IPS-18a (cell line): ENCODE measurements at regions not wholly inside any gene's neighbourhood (a gene's known extent, or its start where the extent isn't known, plus 50 kb on each side); places are given as distances from the start of the nearest gene placed in this dataset.

Source experiments
- H3K27ac ChIP-seq: one replicate; pipeline ENCODE4 v1.5.1; 2013; ENCODE audit warnings: low read length
- H3K27me3 ChIP-seq: one replicate; pipeline ENCODE4 v1.6.1; 2013; ENCODE audit warnings: mild to moderate bottlenecking, low read length; ENCODE audit not compliant: control insufficient read depth, insufficient read depth
- H3K36me3 ChIP-seq: one replicate; pipeline ENCODE4 v1.6.1; 2013; ENCODE audit warnings: low read depth, low read length; ENCODE audit not compliant: control insufficient read depth
- H3K4me1 ChIP-seq: one replicate; pipeline ENCODE4 v1.6.1; 2013; ENCODE audit warnings: low read depth, low read length; ENCODE audit not compliant: control insufficient read depth
- H3K4me3 ChIP-seq: one replicate; pipeline ENCODE4 v1.5.1; 2013; ENCODE audit warnings: low read length
- H3K9ac ChIP-seq: one replicate; pipeline ENCODE4 v1.6.1; 2013; ENCODE audit warnings: mild to moderate bottlenecking, low read length, moderate library complexity
- H3K9me3 ChIP-seq: one replicate; pipeline ENCODE4 v1.6.1; 2013; ENCODE audit warnings: low read depth, low read length; ENCODE audit not compliant: control insufficient read depth

GRCh38 chr3:67998281-67998680, 343.9 kb upstream of the SUCLG2 start:
- Histone ChIP-seq H3K27me3 (no peaks in the 10 kb centered on the region), H3K4me1 (peaks cover 4% of the 10 kb centered on the region), H3K36me3 (no peaks in the 10 kb centered on the region), H3K9me3 (no peaks in the 10 kb centered on the region), H3K9ac (no peak overlapping the region), H3K27ac (no peak overlapping the region), H3K4me3 (no peak overlapping the region)

- Histone ChIP-seq H3K27ac (no peak overlapping the region), H3K9ac (no peak overlapping the region), H3K4me1 (peaks cover 4% of the 10 kb centered on the region), H3K36me3 (no peaks in the 10 kb centered on the region), H3K4me3 (no peak overlapping the region), H3K27me3 (no peaks in the 10 kb centered on the region), H3K9me3 (no peaks in the 10 kb centered on the region)
These were observed 340.8 kb upstream of the SUCLG2 start for GRCh38 chr3:67995206-67995605.

GRCh38 chr3:67986706-67987105, 332.3 kb upstream of the SUCLG2 start:
- Histone ChIP-seq H3K36me3 (no peaks in the 10 kb centered on the region), H3K9ac (no peak overlapping the region), H3K27ac (no peak overlapping the region), H3K27me3 (no peaks in the 10 kb centered on the region), H3K9me3 (no peaks in the 10 kb centered on the region), H3K4me3 (no peak overlapping the region), H3K4me1 (no peaks in the 10 kb centered on the region)

GRCh38 chr3:67983166-67983565, 328.8 kb upstream of the SUCLG2 start:
- H3K36me3 ChIP-seq: no peaks in the 10 kb centered on the region
- H3K4me3 ChIP-seq: no peak overlapping the region
- H3K27ac ChIP-seq: no peak overlapping the region
- no peaks in the 10 kb centered on the region for H3K4me1 ChIP-seq
- H3K9ac ChIP-seq: no peak overlapping the region
- H3K27me3 ChIP-seq: no peaks in the 10 kb centered on the region
- H3K9me3 ChIP-seq: no peaks in the 10 kb centered on the region

- no peaks in the 10 kb centered on the region for H3K36me3 ChIP-seq
- H3K4me1 ChIP-seq: no peaks in the 10 kb centered on the region
- H3K27ac ChIP-seq: no peak overlapping the region
- H3K27me3 ChIP-seq: no peaks in the 10 kb centered on the region
- no peaks in the 10 kb centered on the region for H3K9me3 ChIP-seq
- no peak overlapping the region for H3K9ac ChIP-seq
- H3K4me3 ChIP-seq: no peak overlapping the region
These were observed 326.7 kb upstream of the SUCLG2 start for GRCh38 chr3:67981077-67981476.

GRCh38 chr3:67979342-67979741, 324.9 kb upstream of the SUCLG2 start:
- Histone ChIP-seq H3K36me3 (no peaks in the 10 kb centered on the region), H3K9ac (no peak overlapping the region), H3K27ac (no peak overlapping the region), H3K4me3 (no peak overlapping the region), H3K27me3 (no peaks in the 10 kb centered on the region), H3K9me3 (no peaks in the 10 kb centered on the region), H3K4me1 (no peaks in the 10 kb centered on the region)

- no peak overlapping the region for H3K4me3 ChIP-seq
- H3K27me3 ChIP-seq: no peaks in the 10 kb centered on the region
- H3K9me3 ChIP-seq: no peaks in the 10 kb centered on the region
- H3K27ac ChIP-seq: no peak overlapping the region
- H3K36me3 ChIP-seq: no peaks in the 10 kb centered on the region
- H3K9ac ChIP-seq: no peak overlapping the region
- H3K4me1 ChIP-seq: no peaks in the 10 kb centered on the region
These were observed 323.4 kb upstream of the SUCLG2 start for GRCh38 chr3:67977762-67978161.

GRCh38 chr3:67976663-67977062, 322.3 kb upstream of the SUCLG2 start:
- no peaks in the 10 kb centered on the region for H3K27me3 ChIP-seq
- H3K4me3 ChIP-seq: no peak overlapping the region
- H3K9me3 ChIP-seq: no peaks in the 10 kb centered on the region
- no peaks in the 10 kb centered on the region for H3K4me1 ChIP-seq
- no peaks in the 10 kb centered on the region for H3K36me3 ChIP-seq
- no peak overlapping the region for H3K9ac ChIP-seq
- no peak overlapping the region for H3K27ac ChIP-seq

- Histone ChIP-seq H3K27ac (no peak overlapping the region), H3K27me3 (no peaks in the 10 kb centered on the region), H3K4me1 (no peaks in the 10 kb centered on the region), H3K4me3 (no peak overlapping the region), H3K36me3 (no peaks in the 10 kb centered on the region), H3K9me3 (no peaks in the 10 kb centered on the region), H3K9ac (no peak overlapping the region)
These were observed 310.2 kb upstream of the SUCLG2 start for GRCh38 chr3:67964596-67964995.

- no peaks in the 10 kb centered on the region for H3K4me1 ChIP-seq
- H3K9ac ChIP-seq: no peak overlapping the region
- H3K36me3 ChIP-seq: no peaks in the 10 kb centered on the region
- no peak overlapping the region for H3K4me3 ChIP-seq
- no peaks in the 10 kb centered on the region for H3K27me3 ChIP-seq
- no peak overlapping the region for H3K27ac ChIP-seq
- no peaks in the 10 kb centered on the region for H3K9me3 ChIP-seq
These were observed 302.9 kb upstream of the SUCLG2 start for GRCh38 chr3:67957268-67957667.

GRCh38 chr3:67947808-67948508, 293.5 kb upstream of the SUCLG2 start:
- no peaks in the 10 kb centered on the region for H3K36me3 ChIP-seq
- peaks cover 11% of the 10 kb centered on the region for H3K4me1 ChIP-seq
- H3K9me3 ChIP-seq: no peaks in the 10 kb centered on the region
- H3K27ac ChIP-seq: no peak overlapping the region
- no peak overlapping the region for H3K9ac ChIP-seq
- no peak overlapping the region for H3K4me3 ChIP-seq
- H3K27me3 ChIP-seq: no peaks in the 10 kb centered on the region

- no peak overlapping the region for H3K9ac ChIP-seq
- H3K4me3 ChIP-seq: no peak overlapping the region
- no peak overlapping the region for H3K27ac ChIP-seq
- H3K36me3 ChIP-seq: no peaks in the 10 kb centered on the region
- peaks cover 11% of the 10 kb centered on the region for H3K4me1 ChIP-seq
- H3K27me3 ChIP-seq: no peaks in the 10 kb centered on the region
- no peaks in the 10 kb centered on the region for H3K9me3 ChIP-seq
These were observed 292.0 kb upstream of the SUCLG2 start for GRCh38 chr3:67946436-67946835.
